Activated CD8-positive, alpha-beta memory T cell treated with anti-CD3 and anti-CD28 coated beads, Interleukin-2, amount 50 U/mL, for 1 hour (primary cell): ENCODE measurements at regions not wholly inside any gene's neighbourhood (a gene's known extent, or its start where the extent isn't known, plus 50 kb on each side); places are given as distances from the start of the nearest gene placed in this dataset.

Experiments
- DNase-seq: peaks from one replicate; pipeline ENCODE4 v3.0.0-alpha.2; 2020; ENCODE audit errors: extremely low read depth

DNA sequence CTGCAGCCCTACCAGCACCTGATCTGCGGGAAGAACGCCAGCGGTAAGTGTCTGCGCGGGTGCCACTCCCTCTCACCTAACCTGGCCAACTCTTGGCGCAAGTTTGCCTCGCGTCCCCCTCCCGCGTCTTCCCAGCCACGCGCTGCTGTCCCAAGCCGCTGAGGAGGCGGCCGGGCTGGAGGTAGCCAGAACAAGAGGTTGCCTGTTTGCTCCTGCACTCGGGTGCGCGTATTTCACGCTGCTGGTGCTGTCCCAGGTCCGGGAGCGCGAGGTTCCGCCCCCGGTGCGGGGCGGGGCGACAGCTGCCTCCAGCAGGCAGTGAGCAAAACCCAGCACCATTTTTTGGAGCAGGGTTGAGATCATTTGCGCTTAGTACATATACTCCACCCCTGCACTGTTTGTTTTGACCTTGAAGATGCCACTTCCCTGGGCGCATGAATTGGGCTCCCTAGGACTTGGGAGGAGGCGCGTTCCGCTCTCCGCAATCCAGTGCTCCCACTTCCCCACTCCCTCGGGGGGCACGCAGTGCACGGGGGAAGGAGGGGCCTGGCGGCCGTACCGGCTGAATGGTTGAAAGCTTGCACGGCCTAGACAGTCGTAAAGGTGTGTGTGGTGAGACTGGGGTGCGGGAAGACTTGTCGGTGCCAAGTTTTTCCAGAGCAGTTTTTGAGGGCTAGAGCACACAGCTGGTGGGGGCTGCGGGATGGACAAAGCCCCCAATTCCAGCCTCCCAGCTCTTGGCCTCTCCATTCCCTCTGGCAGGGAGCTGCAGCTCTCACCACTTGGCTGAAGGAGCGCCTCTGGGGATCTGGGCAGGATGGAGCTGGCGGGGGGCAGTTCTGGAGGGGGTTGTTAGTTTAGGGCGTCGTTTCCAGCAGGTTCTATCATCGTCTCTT, 226.9 kb upstream of the CRY1 start:
- DNase-seq, result peak; percentile 51

- DNase-seq, result peak; percentile 85
These were observed 227.7 kb upstream of the CRY1 start for GRCh38 chr12:107320929-107321631.

GRCh38 chr12:107322063-107322462, 228.7 kb upstream of the CRY1 start:
- DNase-seq, result peak; percentile 40

GRCh38 chr12:107325075-107325608, 231.8 kb upstream of the CRY1 start:
- no peak for DNase-seq

GRCh38 chr12:107326237-107326636, 232.9 kb upstream of the CRY1 start:
- DNase-seq, result no peak

DNA sequence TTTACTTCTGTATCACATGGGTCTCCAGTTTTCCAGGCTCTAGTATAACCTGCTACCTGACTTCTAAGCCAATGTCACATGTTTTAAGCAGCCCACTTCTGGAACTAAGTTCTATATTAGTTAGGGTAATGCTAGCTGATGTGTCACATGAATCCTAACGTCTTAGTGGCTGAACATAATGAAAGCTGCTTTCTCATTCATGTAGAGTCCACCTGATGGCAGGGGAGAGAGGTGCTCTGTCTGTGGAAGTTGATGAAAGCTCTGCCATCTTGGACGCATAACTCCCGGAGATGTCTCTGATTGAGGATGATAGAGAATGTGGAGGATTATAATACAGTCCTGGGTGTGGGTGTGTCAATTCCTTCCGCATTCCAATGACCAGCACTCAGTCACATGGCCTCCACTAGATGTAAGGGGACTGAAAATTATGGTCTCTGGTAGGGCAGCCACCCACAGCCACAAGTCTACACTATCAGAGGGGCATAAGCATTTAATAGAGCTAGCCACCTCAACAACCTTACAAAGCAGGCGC, 234.4 kb upstream of the CRY1 start:
- no peak for DNase-seq

GRCh38 chr12:107328442-107329133, 235.2 kb upstream of the CRY1 start:
- DNase-seq, result no peak

DNA sequence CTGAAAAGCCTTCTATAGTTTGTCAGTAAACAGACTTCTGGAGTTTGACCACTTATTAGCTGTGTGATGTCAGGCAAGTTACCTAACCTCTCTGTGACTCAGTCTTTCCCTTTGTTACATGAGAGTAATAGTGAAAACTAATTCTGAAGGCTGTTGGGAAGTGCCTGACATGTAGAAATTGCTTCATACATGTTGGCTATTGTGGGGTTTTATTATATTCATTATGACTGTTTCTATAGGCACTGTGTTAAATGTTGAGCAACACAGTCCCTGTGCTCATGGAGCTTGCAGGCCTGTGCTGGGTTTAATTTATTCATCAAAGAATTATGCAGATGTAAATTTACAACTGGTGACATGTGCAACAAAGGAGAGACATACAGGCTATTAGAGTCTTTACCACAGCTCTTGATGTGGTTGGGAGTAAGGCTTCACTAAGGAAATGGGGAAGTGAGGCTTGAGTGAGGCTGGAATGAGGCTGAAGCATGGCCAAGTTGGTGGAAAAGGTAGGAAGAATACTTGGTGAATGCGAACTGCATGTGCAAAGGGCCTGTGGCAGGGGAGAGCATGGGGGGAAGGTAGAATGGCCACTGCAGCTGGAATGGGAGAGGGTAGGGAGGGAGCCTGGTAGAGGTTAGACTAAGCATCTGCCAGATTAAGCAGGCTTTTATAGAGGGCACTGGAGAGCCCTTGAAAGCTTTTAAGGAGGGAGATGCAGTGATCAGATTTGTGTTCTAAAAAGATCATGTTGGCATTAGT, 236.4 kb upstream of the CRY1 start:
- no peak for DNase-seq

GRCh38 chr12:107330831-107331431, 237.6 kb upstream of the CRY1 start:
- DNase-seq, result no peak

GRCh38 chr12:107331471-107331870, 238.1 kb upstream of the CRY1 start:
- no peak for DNase-seq

DNA sequence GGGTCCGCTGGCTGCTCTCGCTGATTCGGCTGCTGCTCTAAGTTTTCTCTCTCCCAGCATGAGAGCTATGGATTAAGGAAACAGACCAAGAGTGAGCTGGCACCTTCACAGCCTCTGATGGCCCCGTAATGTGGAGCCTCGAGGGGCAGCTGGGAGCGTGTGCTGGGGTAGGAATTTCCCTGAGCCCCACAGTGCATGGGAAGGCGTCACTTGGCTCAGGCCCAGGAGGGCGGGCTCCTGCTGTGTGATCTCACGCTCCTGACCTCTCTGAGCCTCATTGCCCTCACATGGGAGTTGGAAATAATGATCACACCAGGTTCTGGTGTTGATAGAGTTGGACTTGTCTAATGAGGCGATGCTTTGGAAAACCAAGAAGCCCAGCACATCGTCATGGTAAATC, 238.6 kb upstream of the CRY1 start:
- no peak for DNase-seq

GRCh38 chr12:107332743-107333142, 239.4 kb upstream of the CRY1 start:
- DNase-seq, result no peak

DNA sequence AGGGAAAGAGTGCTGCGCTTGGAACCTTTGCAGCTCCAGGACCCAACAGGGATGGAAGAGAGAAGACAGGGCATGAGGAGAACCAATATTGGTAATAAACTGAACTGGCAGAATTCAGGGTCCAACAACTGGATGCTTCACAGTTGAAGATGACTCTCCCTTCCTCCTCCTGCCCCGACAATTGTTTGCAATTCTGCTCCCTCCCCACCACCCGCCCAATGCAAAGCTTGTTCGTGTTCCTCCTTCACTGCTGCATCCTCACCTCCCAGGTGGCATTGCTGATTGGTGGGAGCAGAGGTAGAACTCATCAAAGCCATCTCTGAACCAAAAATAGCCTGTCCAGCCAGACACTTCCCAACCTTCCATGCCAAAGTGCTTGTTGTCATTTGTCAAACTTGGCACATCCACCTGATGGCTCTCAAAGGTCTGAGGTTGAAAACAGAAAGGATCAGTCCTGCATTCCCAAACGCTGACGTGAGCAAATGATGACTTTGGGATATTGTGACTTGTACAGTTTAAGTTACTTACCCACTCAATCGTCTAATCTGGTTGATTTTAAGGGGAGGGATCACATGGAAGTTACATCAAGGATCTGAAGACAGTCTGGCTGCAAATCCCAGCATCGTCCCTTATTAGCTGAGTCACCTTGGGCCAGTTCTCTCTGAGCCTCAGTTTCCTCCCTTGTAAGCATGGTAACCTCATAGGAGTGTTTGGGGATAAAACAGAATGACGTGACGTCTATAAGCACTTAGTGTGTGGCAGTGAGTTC, 242.6 kb upstream of the CRY1 start:
- no peak for DNase-seq

GRCh38 chr12:107336695-107337094, 243.3 kb upstream of the CRY1 start:
- DNase-seq, result no peak

- no peak for DNase-seq
These were observed 244.2 kb upstream of the CRY1 start for GRCh38 chr12:107337346-107338095.

GRCh38 chr12:107339487-107339886, 246.1 kb upstream of the CRY1 start:
- DNase-seq, result no peak

DNA sequence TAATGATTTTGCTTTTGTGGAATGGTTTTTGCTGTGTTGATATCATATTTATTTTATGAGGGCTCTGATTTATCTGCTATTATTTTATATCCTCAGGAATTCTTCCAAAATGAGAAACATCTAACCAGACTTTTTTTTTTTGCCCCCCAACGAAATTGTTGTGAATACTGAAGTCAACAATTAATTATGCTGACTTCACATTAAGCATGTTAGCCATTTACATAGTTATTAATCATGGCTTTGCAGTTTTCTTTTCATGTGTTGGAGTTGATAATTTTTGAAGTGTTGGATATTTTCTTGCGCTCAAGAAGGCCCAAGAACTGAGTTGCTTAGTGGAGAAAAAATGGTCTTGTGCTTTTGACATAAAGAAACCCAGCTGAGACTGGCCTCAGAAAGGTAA, 246.6 kb upstream of the CRY1 start:
- no peak for DNase-seq

DNA sequence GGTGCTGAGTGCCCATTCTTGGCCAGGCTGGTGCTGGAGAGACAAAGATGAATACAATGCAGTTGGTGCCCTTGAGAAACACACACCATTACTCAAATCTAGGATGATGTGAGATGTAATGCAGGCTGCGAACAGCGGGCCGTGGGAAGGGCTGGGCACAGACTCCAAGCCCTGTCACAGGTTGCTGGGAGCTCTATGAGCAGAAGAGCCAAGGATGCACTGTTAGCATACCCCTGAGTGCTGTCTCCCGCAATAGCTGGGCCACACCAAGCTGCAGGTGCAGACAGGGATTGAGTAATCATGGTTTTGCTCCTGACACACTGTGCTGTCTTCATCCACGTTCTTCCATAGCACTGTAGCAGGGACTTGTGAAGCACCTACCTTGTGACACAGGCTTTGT, 247.5 kb upstream of the CRY1 start:
- DNase-seq, result no peak

- DNase-seq, result no peak
These were observed 250.9 kb upstream of the CRY1 start for GRCh38 chr12:107344035-107344808.
